AG09309 (cell line): ENCODE measurements at regions not wholly inside any gene's neighbourhood (a gene's known extent, or its start where the extent isn't known, plus 50 kb on each side); places are given as distances from the start of the nearest gene placed in this dataset.

ENCODE experiments used
- DNase-seq: peaks from one replicate; pipeline ENCODE4 v3.0.0-alpha.2; 2010; ENCODE audit warnings: low read depth
- H3K4me3 ChIP-seq: 2 replicates; pipeline ENCODE4 v1.5.1; 2011; ENCODE audit warnings: mild to moderate bottlenecking, low read depth, low read length, moderate library complexity; ENCODE audit not compliant: control insufficient read depth
- CTCF ChIP-seq: IDR thresholded peaks from 2 replicates; pipeline ENCODE4 v1.5.1; 2011; ENCODE audit warnings: mild to moderate bottlenecking, low read depth, low read length, inconsistent platforms; ENCODE audit not compliant: insufficient read depth, control insufficient read depth; ENCODE audit errors: missing control alignments

GRCh38 chr3:30140356-30141075 lies 465.9 kb upstream of the TGFBR2 start:
- no peak for DNase-seq
- H3K4me3 ChIP-seq: no peak overlapping the region
- no peak for TF ChIP-seq CTCF

DNA sequence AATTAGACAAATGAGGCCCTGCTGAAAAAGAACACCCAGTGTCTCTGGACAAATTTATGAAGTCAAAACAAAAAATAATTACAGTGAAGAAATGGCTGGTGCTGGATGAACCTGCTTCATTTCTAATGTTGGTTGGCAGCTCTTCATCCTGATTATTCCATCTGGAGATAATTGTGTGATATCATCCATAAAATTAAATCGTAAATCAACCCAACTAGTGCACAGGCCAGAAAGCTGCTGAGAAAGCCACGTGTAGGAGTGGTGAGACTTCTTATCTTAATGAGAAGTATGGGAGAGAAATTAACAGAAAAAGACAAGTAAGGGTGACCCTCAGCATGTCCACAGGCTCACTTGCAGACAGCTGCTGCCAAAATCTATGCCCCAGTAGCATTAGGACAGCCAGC lies 465.2 kb upstream of the TGFBR2 start:
- TF ChIP-seq CTCF: no peak
- DNase-seq: no peak
- H3K4me3 ChIP-seq: no peak overlapping the region

DNA sequence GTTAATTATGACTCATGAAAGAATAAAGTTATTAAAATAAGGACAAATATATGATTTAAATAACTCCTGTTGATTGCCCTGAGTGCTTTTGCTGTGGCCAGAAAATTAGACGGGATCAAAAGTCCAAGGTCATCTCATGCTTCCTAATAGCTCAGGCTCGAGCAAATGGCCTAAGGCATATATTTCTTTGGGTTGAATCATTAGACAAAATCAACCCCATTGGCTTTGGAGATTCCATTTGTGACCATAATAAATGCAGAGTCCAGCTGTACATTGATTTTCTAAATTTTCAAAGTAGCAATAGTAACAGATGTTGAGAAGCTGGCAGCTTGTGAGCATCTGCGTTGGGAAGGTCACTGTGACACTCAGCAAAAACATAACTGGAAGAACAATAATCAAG lies 464.5 kb upstream of the TGFBR2 start:
- no peak overlapping the region for H3K4me3 ChIP-seq
- TF ChIP-seq CTCF: no peak
- DNase-seq: no peak

DNA sequence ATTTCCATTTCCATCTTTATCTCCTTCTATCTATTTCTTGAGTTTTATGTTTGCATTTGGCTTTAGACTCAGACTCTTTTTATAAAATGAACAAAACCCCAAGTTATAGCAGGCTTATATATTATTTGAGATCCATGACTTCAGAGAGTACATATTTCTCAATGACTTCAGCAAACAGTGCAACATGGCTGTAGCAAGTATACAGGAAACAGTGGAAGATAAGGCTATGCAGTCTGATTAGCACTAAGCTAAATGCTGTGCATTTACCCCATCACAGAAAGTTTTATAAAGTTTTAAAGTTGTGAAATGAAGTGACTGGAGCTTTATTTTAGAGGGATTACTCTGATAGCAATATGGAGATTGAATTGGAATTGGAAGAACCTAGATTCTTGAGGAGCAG lies 463.5 kb upstream of the TGFBR2 start:
- no peak overlapping the region for H3K4me3 ChIP-seq
- DNase-seq: no peak
- no peak for TF ChIP-seq CTCF

DNA sequence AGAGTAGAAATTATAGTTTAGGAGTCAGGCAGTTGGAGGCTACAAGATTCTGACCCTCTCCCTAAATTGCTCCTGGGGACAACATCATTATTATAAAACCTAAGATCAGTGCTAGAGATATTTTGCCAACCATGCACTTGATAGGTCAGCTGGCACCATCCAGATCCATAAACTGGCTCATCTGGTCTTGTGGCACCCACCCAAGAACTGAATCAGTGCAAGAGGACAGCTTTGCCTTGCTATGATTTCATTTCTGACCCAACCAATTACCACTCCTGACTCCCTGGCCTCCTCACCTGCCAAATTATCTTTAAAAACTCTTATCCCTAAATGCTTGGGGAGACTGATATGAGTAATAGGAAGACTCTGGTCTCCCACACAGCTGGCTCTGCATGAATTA lies 461.1 kb upstream of the TGFBR2 start:
- DNase-seq: no peak
- no peak for TF ChIP-seq CTCF
- no peak overlapping the region for H3K4me3 ChIP-seq

DNA sequence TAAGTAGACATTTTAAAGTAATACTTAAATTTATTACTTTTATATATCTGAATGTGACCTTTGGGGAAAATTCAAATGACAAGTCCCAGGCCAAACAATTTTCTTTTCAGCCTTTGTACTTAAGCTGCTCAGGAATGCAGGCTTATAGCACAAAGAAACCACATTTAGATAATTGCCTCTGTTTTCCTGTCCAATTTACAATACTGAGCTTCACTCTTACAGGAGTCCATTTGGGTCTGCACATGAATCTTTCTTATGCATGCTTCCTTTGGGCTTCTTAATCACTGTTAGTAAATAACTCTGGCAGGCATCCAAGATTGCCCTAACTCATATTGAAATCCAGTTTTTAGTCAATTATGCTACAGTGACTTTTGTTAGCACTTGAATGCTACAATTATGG lies 459.4 kb upstream of the TGFBR2 start:
- DNase-seq: no peak
- no peak overlapping the region for H3K4me3 ChIP-seq
- no peak for TF ChIP-seq CTCF
